HCT116 (cell line): ENCODE measurements at regions not wholly inside any gene's neighbourhood (a gene's known extent, or its start where the extent isn't known, plus 50 kb on each side); places are given as distances from the start of the nearest gene placed in this dataset.

Experiments
- CTCF ChIP-seq, 3 experiments: fragments of 200-600 bp in 1 of 3; sonication (generic) in 1 of 3; IDR thresholded peaks in 2 of 3; conservative IDR thresholded peaks in 1 of 3; 2 replicates each; pipeline ENCODE4 v1.5.1; 2012 to 2017; ENCODE audit warnings: low read depth in 2 of 3, low read length in 2 of 3, antibody characterized with exemption in 1 of 3, borderline replicate concordance in 1 of 3, control low read depth in 1 of 3, mild to moderate bottlenecking in 1 of 3, mixed read lengths in 1 of 3, mixed run types in 1 of 3, moderate library complexity in 1 of 3; ENCODE audit not compliant: insufficient read depth in 1 of 3
- EZH2 ChIP-seq: fragments of 200-600 bp; sonication (generic); IDR thresholded peaks from 2 replicates; pipeline ENCODE4 v1.6.1; 2017; ENCODE audit warnings: antibody characterized with exemption, mixed run types
- POLR2A ChIP-seq: IDR thresholded peaks from 2 replicates; pipeline ENCODE4 v1.7.0; 2011; ENCODE audit warnings: borderline replicate concordance; ENCODE audit not compliant: insufficient read depth, insufficient read length; ENCODE audit errors: extremely low read depth
- YY1 ChIP-seq: IDR thresholded peaks from 2 replicates; pipeline ENCODE4 v1.6.1; 2011; ENCODE audit warnings: low read length, low read depth, moderate library complexity, mild to moderate bottlenecking; ENCODE audit not compliant: insufficient replicate concordance; ENCODE audit errors: extremely low read depth

GRCh38 chr14:66233591-66233990, 252.6 kb upstream of the CCDC196 start:
- no peak for TF ChIP-seq CTCF (IDR thresholded peaks at IDR 0.05 in 2 of 3, conservative IDR thresholded peaks at IDR 0.05 in 1 of 3; ENCODE audit: borderline replicate concordance in 1 of 3, insufficient read depth in 1 of 3, low read depth in 2 of 3, low read length in 2 of 3)
- no peak for TF ChIP-seq YY1
- TF ChIP-seq EZH2, result no peak
- TF ChIP-seq POLR2A, result no peak
